HCT116 (cell line): ENCODE measurements at regions not wholly inside any gene's neighbourhood (a gene's known extent, or its start where the extent isn't known, plus 50 kb on each side); places are given as distances from the start of the nearest gene placed in this dataset.

ENCODE experiments used
- ATAC-seq: fragments of 200-7000 bp; cut with Tn5 transposase; 2 replicates; pipeline ENCODE4 v1.9.1; 2020; ENCODE audit warnings: mild to moderate bottlenecking, moderate library complexity
- BruUV-seq: library from RNA; stranded (reverse); fragments of 400-500 nt; replicated peaks from 2 replicates; lab custom pipeline; 2021; lab: Mats Ljungman, UMichigan
- CTCF ChIA-PET: fragments of 300-600 bp; sonication (Branson Sonifier 250); formaldehyde crosslinking; loops from one replicate; lab custom pipeline; 2021; ENCODE audit warnings: antibody characterized with exemption; lab: Charles Lee
- POLR2A ChIA-PET: fragments of 300-600, 350-600 bp; sonication (Branson Sonifier 250); formaldehyde crosslinking; loops from one replicate; lab custom pipeline; 2021; ENCODE audit warnings: antibody characterized with exemption; lab: Charles Lee
- RAD21 ChIA-PET, 2 experiments: fragments of 300-600 bp; sonication (Branson Sonifier 250); formaldehyde crosslinking; loops; one replicate each; lab custom pipeline; 2023; ENCODE audit warnings: low total read pairs in 2 of 2; ENCODE audit not compliant: uncharacterized antibody in 2 of 2, unreplicated experiment in 2 of 2, low non-redundant PET in 1 of 2; lab: Charles Lee
- DNase-seq: peaks from one replicate; pipeline ENCODE4 v3.0.0-alpha.2; 2010; ENCODE audit warnings: low read depth, low spot score
- H2AFZ ChIP-seq: fragments of 200-600 bp; shearing (Covaris generic), sonication (generic); 2 replicates; pipeline ENCODE4 v1.6.1; 2017; ENCODE audit warnings: low read depth, mixed run types, mixed read lengths, antibody characterized with exemption, low read length; ENCODE audit not compliant: poor library complexity, severe bottlenecking
- H3K27ac ChIP-seq: 2 replicates; pipeline ENCODE4 v1.5.1; 2012; ENCODE audit warnings: low read depth, low read length
- H3K27me3 ChIP-seq: fragments of 200-600 bp; sonication (generic); 2 replicates; pipeline ENCODE4 v1.6.1; 2016; ENCODE audit warnings: mixed run types, low read length, mixed read lengths; ENCODE audit not compliant: insufficient read depth
- H3K36me3 ChIP-seq, 2 experiments: fragments of 200-500 bp in 1 of 2; fragments of 200-600 bp in 1 of 2; sonication (Bioruptor generic) in 1 of 2; sonication (generic) in 1 of 2; 2 replicates each; pipeline versions ENCODE4 v1.5.1 to v1.6.1; 2014 to 2016; ENCODE audit warnings: low read length in 2 of 2, inconsistent platforms in 1 of 2, mixed read lengths in 1 of 2, mixed run types in 1 of 2; ENCODE audit not compliant: insufficient read depth in 2 of 2, control insufficient read depth in 1 of 2
- H3K4me1 ChIP-seq, 2 experiments: fragments of 200-600 bp in 1 of 2; sonication (generic) in 1 of 2; 2 replicates each; pipeline versions ENCODE4 v1.5.1 to v1.6.1; 2012 to 2017; ENCODE audit warnings: low read length in 2 of 2, inconsistent platforms in 1 of 2, mild to moderate bottlenecking in 1 of 2, mixed read lengths in 1 of 2, mixed run types in 1 of 2, moderate library complexity in 1 of 2; ENCODE audit not compliant: insufficient read depth in 2 of 2, control insufficient read depth in 1 of 2
- H3K4me2 ChIP-seq: fragments of 200-600 bp; sonication (generic); 2 replicates; pipeline ENCODE4 v1.6.1; 2017; ENCODE audit warnings: mixed run types, low read length, mixed read lengths
- H3K4me3 ChIP-seq, 2 experiments: fragments of 200-600 bp in 1 of 2; sonication (generic) in 1 of 2; replicated peaks in 1 of 2; 2 replicates each; pipeline ENCODE4 v1.5.1; 2011 to 2016; ENCODE audit warnings: low read length in 2 of 2, control low read depth in 1 of 2, low read depth in 1 of 2, mild to moderate bottlenecking in 1 of 2, mixed read lengths in 1 of 2, mixed run types in 1 of 2
- H3K79me2 ChIP-seq: fragments of 200-600 bp; sonication (generic); 2 replicates; pipeline ENCODE4 v1.6.1; 2017; ENCODE audit warnings: mild to moderate bottlenecking, mixed run types, low read length, moderate library complexity, mixed read lengths; ENCODE audit not compliant: insufficient read depth
- H3K9ac ChIP-seq: fragments of 200-600 bp; sonication (generic); 2 replicates; pipeline ENCODE4 v1.6.1; 2016; ENCODE audit warnings: low read length, mixed read lengths
- H3K9me2 ChIP-seq: fragments of 200-600 bp; sonication (generic), shearing (Covaris generic); 2 replicates; pipeline ENCODE4 v1.6.1; 2017; ENCODE audit warnings: mixed run types, mild to moderate bottlenecking, moderate library complexity; ENCODE audit not compliant: insufficient read depth
- H3K9me3 ChIP-seq, 2 experiments: fragments of 200-500 bp in 1 of 2; fragments of 200-600 bp in 1 of 2; sonication (Bioruptor generic) in 1 of 2; sonication (generic) in 1 of 2; 2 replicates each; pipeline ENCODE4 v1.6.1; 2014 to 2017; ENCODE audit warnings: low read length in 2 of 2, mixed read lengths in 2 of 2, inconsistent platforms in 1 of 2, low read depth in 1 of 2, mild to moderate bottlenecking in 1 of 2, mixed run types in 1 of 2, moderate library complexity in 1 of 2; ENCODE audit not compliant: control insufficient read depth in 1 of 2, insufficient read depth in 1 of 2
- H4K20me1 ChIP-seq: fragments of 200-600 bp; sonication (generic), shearing (Covaris generic); 2 replicates; pipeline ENCODE4 v1.6.1; 2017; ENCODE audit warnings: mixed run types, mild to moderate bottlenecking, moderate library complexity; ENCODE audit not compliant: insufficient read depth
- CEBPB ChIP-seq: IDR thresholded peaks from 2 replicates; pipeline ENCODE4 v1.6.1; 2012; ENCODE audit warnings: low read depth
- CTCF ChIP-seq, 3 experiments: fragments of 200-600 bp in 1 of 3; sonication (generic) in 1 of 3; IDR thresholded peaks in 2 of 3; conservative IDR thresholded peaks in 1 of 3; 2 replicates each; pipeline ENCODE4 v1.5.1; 2012 to 2017; ENCODE audit warnings: low read depth in 2 of 3, low read length in 2 of 3, antibody characterized with exemption in 1 of 3, borderline replicate concordance in 1 of 3, control low read depth in 1 of 3, mild to moderate bottlenecking in 1 of 3, mixed read lengths in 1 of 3, mixed run types in 1 of 3, moderate library complexity in 1 of 3; ENCODE audit not compliant: insufficient read depth in 1 of 3
- EGR1 ChIP-seq: IDR thresholded peaks from 2 replicates; pipeline ENCODE4 v1.6.1; 2012; ENCODE audit warnings: low read depth
- EZH2 ChIP-seq: fragments of 200-600 bp; sonication (generic); IDR thresholded peaks from 2 replicates; pipeline ENCODE4 v1.6.1; 2017; ENCODE audit warnings: antibody characterized with exemption, mixed run types
- EZH2phosphoT487 ChIP-seq: fragments of 200-600 bp; IDR thresholded peaks from 2 replicates; pipeline ENCODE4 v1.6.1; 2018; ENCODE audit warnings: antibody characterized with exemption, borderline replicate concordance
- FOSL1 ChIP-seq: IDR thresholded peaks from 2 replicates; pipeline ENCODE4 v1.6.1; 2012; ENCODE audit warnings: low read depth
- JUND ChIP-seq: IDR thresholded peaks from 2 replicates; pipeline ENCODE4 v1.6.1; 2012
- POLR2A ChIP-seq: IDR thresholded peaks from 2 replicates; pipeline ENCODE4 v1.7.0; 2011; ENCODE audit warnings: borderline replicate concordance; ENCODE audit not compliant: insufficient read depth, insufficient read length; ENCODE audit errors: extremely low read depth
- RAD21 ChIP-seq: IDR thresholded peaks from 2 replicates; pipeline ENCODE4 v1.6.1; 2012; ENCODE audit warnings: low read depth, mild to moderate bottlenecking
- SIN3A ChIP-seq: IDR thresholded peaks from 2 replicates; pipeline ENCODE4 v1.6.1; 2012; ENCODE audit warnings: low read depth
- SRF ChIP-seq: IDR thresholded peaks from 2 replicates; pipeline ENCODE4 v1.6.1; 2012; ENCODE audit warnings: low read depth
- TCF7L2 ChIP-seq: IDR thresholded peaks from 2 replicates; pipeline ENCODE4 v1.7.0; 2011; ENCODE audit warnings: borderline replicate concordance, inconsistent platforms; ENCODE audit not compliant: insufficient read depth, insufficient read length; ENCODE audit errors: extremely low read depth
- YY1 ChIP-seq: IDR thresholded peaks from 2 replicates; pipeline ENCODE4 v1.6.1; 2011; ENCODE audit warnings: low read length, low read depth, moderate library complexity, mild to moderate bottlenecking; ENCODE audit not compliant: insufficient replicate concordance; ENCODE audit errors: extremely low read depth
- ZFX ChIP-seq: fragments of 450-650 bp; IDR thresholded peaks from 2 replicates; pipeline ENCODE4 v1.6.1; 2017
- ZNF274 ChIP-seq: fragments of 200-500 bp; sonication (Bioruptor generic); IDR thresholded peaks from 2 replicates; pipeline ENCODE4 v1.6.1; 2014; ENCODE audit warnings: mild to moderate bottlenecking, low read depth, low read length, inconsistent platforms
- intact Hi-C: fragments of 100-400 bp; cut with micrococcal nuclease; formaldehyde crosslinking; loops from 2 replicates; pipeline ENCODE4 v1.10.0; 2022
- TF ChIP-seq, protein P1 (sequence below): IDR thresholded peaks from 2 replicates; pipeline ENCODE4 v1.6.1; 2012
- TF ChIP-seq, protein P2 (sequence below): IDR thresholded peaks from 2 replicates; pipeline ENCODE4 v1.6.1; 2011; ENCODE audit warnings: mild to moderate bottlenecking, low read length, moderate library complexity; ENCODE audit not compliant: insufficient replicate concordance; ENCODE audit errors: extremely low read depth
- TF ChIP-seq, protein P3 (sequence below): IDR thresholded peaks from 2 replicates; pipeline ENCODE4 v1.6.1; 2012; ENCODE audit warnings: low read depth

GRCh38 chr3:18645619-18646018, 220.5 kb upstream of the SATB1 start (continued):
- no peak for TF ChIP-seq POLR2A

- CTCF ChIA-PET = no interaction called here
- Histone ChIP-seq H2AFZ (no peak overlapping the region), H3K4me2 (no peak overlapping the region), H3K9me2 (no peaks in the 10 kb centered on the region), H3K27me3 (peaks cover 6% of the 10 kb centered on the region; the same call in 1 of the 2 replicates), H3K4me1 (no peaks in the 10 kb centered on the region), H4K20me1 (no peaks in the 10 kb centered on the region), H3K9me3 (no peaks in the 10 kb centered on the region), H3K27ac (no peak overlapping the region), H3K79me2 (no peaks in the 10 kb centered on the region), H3K36me3 (no peaks in the 10 kb centered on the region), H3K9ac (no peak overlapping the region), H3K4me3 (no peak overlapping the region)
- no peak for DNase-seq
- POLR2A ChIA-PET = no interaction called here
- RAD21 ChIA-PET = no interaction called here
- no peak for ATAC-seq
- TF ChIP-seq, protein P1, sequence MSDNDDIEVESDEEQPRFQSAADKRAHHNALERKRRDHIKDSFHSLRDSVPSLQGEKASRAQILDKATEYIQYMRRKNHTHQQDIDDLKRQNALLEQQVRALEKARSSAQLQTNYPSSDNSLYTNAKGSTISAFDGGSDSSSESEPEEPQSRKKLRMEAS = no peak
- TF ChIP-seq SIN3A = no peak
- no peak for TF ChIP-seq CTCF (IDR thresholded peaks at IDR 0.05 in 2 of 3, conservative IDR thresholded peaks at IDR 0.05 in 1 of 3; ENCODE audit: borderline replicate concordance in 1 of 3, insufficient read depth in 1 of 3, low read depth in 2 of 3, low read length in 2 of 3)
- no peak for TF ChIP-seq CEBPB
- TF ChIP-seq EGR1 = no peak
- TF ChIP-seq, protein P2, sequence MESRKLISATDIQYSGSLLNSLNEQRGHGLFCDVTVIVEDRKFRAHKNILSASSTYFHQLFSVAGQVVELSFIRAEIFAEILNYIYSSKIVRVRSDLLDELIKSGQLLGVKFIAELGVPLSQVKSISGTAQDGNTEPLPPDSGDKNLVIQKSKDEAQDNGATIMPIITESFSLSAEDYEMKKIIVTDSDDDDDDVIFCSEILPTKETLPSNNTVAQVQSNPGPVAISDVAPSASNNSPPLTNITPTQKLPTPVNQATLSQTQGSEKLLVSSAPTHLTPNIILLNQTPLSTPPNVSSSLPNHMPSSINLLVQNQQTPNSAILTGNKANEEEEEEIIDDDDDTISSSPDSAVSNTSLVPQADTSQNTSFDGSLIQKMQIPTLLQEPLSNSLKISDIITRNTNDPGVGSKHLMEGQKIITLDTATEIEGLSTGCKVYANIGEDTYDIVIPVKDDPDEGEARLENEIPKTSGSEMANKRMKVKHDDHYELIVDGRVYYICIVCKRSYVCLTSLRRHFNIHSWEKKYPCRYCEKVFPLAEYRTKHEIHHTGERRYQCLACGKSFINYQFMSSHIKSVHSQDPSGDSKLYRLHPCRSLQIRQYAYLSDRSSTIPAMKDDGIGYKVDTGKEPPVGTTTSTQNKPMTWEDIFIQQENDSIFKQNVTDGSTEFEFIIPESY = no peak
- TF ChIP-seq SRF = no peak
- TF ChIP-seq ZFX = no peak
- no peak for TF ChIP-seq EZH2phosphoT487
- TF ChIP-seq JUND = no peak
- no peak for TF ChIP-seq ZNF274
- TF ChIP-seq YY1 = no peak
- TF ChIP-seq, protein P3, sequence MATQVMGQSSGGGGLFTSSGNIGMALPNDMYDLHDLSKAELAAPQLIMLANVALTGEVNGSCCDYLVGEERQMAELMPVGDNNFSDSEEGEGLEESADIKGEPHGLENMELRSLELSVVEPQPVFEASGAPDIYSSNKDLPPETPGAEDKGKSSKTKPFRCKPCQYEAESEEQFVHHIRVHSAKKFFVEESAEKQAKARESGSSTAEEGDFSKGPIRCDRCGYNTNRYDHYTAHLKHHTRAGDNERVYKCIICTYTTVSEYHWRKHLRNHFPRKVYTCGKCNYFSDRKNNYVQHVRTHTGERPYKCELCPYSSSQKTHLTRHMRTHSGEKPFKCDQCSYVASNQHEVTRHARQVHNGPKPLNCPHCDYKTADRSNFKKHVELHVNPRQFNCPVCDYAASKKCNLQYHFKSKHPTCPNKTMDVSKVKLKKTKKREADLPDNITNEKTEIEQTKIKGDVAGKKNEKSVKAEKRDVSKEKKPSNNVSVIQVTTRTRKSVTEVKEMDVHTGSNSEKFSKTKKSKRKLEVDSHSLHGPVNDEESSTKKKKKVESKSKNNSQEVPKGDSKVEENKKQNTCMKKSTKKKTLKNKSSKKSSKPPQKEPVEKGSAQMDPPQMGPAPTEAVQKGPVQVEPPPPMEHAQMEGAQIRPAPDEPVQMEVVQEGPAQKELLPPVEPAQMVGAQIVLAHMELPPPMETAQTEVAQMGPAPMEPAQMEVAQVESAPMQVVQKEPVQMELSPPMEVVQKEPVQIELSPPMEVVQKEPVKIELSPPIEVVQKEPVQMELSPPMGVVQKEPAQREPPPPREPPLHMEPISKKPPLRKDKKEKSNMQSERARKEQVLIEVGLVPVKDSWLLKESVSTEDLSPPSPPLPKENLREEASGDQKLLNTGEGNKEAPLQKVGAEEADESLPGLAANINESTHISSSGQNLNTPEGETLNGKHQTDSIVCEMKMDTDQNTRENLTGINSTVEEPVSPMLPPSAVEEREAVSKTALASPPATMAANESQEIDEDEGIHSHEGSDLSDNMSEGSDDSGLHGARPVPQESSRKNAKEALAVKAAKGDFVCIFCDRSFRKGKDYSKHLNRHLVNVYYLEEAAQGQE = no peak
- no peak for TF ChIP-seq TCF7L2
- TF ChIP-seq EZH2 = no peak
- no peak for TF ChIP-seq FOSL1
- TF ChIP-seq RAD21 = no peak
- intact Hi-C loops = no loop called here
- no TSS peak for BruUV-seq
Observed at GRCh38 chr3:18643281-18643680, 218.1 kb upstream of the SATB1 start.
